RWPE2 (cell line): ENCODE measurements at regions not wholly inside any gene's neighbourhood (a gene's known extent, or its start where the extent isn't known, plus 50 kb on each side); places are given as distances from the start of the nearest gene placed in this dataset.

Source experiments
- ATAC-seq: fragments of 200-7000 bp; cut with Tn5 transposase; 3 replicates; pipeline ENCODE4 v1.9.1; 2021; ENCODE audit warnings: low read depth
- DNase-seq: peaks from one replicate; pipeline ENCODE4 v3.0.0-alpha.2; 2020; ENCODE audit warnings: low spot score
- H3K27ac ChIP-seq: fragments of 450-650 bp; 2 replicates; pipeline ENCODE4 v1.5.1; 2017; ENCODE audit warnings: mild to moderate bottlenecking; ENCODE audit not compliant: poor library complexity, severe bottlenecking
- H3K27me3 ChIP-seq: fragments of 250-450 bp; sonication (Bioruptor Pico); 2 replicates; pipeline ENCODE4 v1.5.1; 2021; ENCODE audit warnings: mild to moderate bottlenecking, moderate library complexity; ENCODE audit not compliant: insufficient read depth, poor library complexity, severe bottlenecking
- H3K36me3 ChIP-seq: fragments of 250-450 bp; sonication (Bioruptor Pico); 2 replicates; pipeline ENCODE4 v1.5.1; 2020; ENCODE audit warnings: low read depth, mild to moderate bottlenecking, moderate library complexity
- H3K4me1 ChIP-seq: fragments of 250-450 bp; sonication (Bioruptor Pico); 2 replicates; pipeline ENCODE4 v1.5.1; 2021; ENCODE audit warnings: mild to moderate bottlenecking, moderate library complexity; ENCODE audit not compliant: insufficient read depth, poor library complexity, severe bottlenecking
- H3K4me3 ChIP-seq: fragments of 250-450 bp; sonication (Bioruptor Pico); 2 replicates; pipeline ENCODE4 v1.5.1; 2021; ENCODE audit warnings: mild to moderate bottlenecking, moderate library complexity; ENCODE audit not compliant: severe bottlenecking
- H3K9me3 ChIP-seq: fragments of 250-450 bp; sonication (Bioruptor Pico); 2 replicates; pipeline ENCODE4 v1.5.1; 2021; ENCODE audit warnings: mild to moderate bottlenecking, moderate library complexity; ENCODE audit not compliant: severe bottlenecking
- TF ChIP-seq, protein P1 (sequence below): fragments of 450-650 bp; IDR thresholded peaks from one replicate; pipeline ENCODE4 v1.5.1; 2017; ENCODE audit warnings: mild to moderate bottlenecking, moderate library complexity; ENCODE audit not compliant: poor library complexity, severe bottlenecking

DNA sequence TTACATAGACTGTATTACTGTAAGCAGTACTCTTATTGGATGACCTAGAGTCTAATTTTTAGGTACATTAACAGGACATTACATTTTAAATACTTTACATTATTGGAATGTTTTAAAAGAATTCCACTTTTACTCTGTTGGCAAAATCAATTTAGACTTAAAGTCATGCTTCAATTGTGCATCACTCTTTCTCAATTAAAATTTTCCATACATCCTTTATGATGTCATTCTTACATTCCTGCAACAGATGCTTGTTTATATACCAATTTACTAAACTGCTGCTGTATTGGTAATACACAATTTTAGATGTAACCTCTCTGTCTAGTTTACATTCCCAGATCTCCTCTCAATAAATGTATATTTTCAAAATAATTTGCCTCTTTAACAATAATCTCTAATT is 440.1 kb downstream of the ZEB2 start:
- Histone ChIP-seq H3K4me3 (no peak overlapping the region), H3K27me3 (no peaks in the 10 kb centered on the region), H3K4me1 (peaks cover 18% of the 10 kb centered on the region), H3K36me3 (no peaks in the 10 kb centered on the region), H3K9me3 (no peaks in the 10 kb centered on the region), H3K27ac (no peak overlapping the region)
- DNase-seq (no peak), ATAC-seq (no peak)
- TF ChIP-seq, protein P1, sequence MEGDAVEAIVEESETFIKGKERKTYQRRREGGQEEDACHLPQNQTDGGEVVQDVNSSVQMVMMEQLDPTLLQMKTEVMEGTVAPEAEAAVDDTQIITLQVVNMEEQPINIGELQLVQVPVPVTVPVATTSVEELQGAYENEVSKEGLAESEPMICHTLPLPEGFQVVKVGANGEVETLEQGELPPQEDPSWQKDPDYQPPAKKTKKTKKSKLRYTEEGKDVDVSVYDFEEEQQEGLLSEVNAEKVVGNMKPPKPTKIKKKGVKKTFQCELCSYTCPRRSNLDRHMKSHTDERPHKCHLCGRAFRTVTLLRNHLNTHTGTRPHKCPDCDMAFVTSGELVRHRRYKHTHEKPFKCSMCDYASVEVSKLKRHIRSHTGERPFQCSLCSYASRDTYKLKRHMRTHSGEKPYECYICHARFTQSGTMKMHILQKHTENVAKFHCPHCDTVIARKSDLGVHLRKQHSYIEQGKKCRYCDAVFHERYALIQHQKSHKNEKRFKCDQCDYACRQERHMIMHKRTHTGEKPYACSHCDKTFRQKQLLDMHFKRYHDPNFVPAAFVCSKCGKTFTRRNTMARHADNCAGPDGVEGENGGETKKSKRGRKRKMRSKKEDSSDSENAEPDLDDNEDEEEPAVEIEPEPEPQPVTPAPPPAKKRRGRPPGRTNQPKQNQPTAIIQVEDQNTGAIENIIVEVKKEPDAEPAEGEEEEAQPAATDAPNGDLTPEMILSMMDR: no peak

DNA sequence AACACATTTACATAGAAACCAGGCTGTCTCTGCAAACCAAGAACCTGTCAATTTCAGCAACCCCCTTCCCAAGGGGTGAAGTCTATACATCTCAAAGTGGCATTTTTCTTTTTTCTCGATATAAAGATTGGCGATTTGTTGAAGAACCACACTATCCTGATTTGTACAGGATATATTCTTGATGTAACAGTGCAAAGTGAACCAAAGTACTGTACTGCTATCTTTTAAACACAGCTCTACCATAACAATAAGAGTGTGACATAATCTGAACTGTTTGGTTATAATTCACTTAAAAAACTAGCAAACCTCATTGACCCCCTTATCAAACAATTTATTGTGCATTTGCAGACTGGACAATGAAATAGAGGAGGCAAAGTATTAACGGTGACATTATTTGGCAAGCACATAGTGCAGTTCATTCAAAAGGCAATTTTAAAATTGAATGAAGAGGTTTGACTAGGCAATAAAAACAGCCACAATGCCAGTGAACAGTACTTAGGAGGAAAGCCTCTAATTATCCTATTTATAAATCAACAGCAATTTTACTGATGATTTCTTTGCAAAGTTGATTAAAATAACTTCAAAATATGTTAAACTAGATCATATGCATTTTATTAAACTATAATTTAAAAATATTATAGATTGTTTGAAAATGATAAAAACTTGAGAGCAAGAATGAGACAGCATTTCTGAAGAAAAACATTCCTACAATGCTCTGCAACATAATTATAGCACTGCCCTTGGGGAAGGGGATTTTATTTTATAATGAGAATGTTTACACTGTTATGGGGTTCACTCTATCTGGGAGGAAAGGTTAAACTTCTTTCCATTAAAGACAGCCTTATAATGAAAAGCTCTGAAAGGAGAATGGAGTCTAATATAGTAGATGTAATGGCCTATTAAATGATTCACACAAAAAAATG is 440.9 kb downstream of the ZEB2 start:
- Histone ChIP-seq H3K9me3 (no peaks in the 10 kb centered on the region), H3K4me1 (peaks cover 10% of the 10 kb centered on the region), H3K27ac (no peak overlapping the region), H3K4me3 (no peak overlapping the region), H3K36me3 (no peaks in the 10 kb centered on the region), H3K27me3 (no peaks in the 10 kb centered on the region)
- DNase-seq: no peak
- TF ChIP-seq, protein P1: no peak
- no peak for ATAC-seq

DNA sequence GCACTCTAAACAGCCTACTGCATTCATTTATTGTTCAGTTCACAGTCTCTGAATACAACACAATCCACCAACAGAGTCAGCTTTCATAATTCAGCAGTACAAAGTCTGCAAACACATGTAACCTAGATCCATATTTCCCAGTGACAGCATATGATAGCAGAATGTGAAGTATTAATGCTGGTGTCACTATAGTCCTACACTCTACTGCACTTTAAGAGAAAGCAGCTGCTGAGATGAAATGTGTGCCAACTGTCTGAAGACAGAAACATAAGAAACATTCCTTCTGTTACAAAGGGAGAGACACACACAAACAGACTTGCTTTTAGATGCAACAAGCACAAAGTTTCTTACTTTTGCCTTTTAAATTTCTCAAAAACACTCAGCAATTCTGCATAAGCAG is 441.8 kb downstream of the ZEB2 start:
- H3K4me3 ChIP-seq: no peak overlapping the region
- H3K36me3 ChIP-seq: no peaks in the 10 kb centered on the region
- DNase-seq (no peak), ATAC-seq (no peak)
- H3K9me3 ChIP-seq: no peaks in the 10 kb centered on the region
- peaks cover under 1% of the 10 kb centered on the region for H3K4me1 ChIP-seq
- H3K27ac ChIP-seq: no peak overlapping the region
- H3K27me3 ChIP-seq: no peaks in the 10 kb centered on the region
- TF ChIP-seq, protein P1: no peak

DNA sequence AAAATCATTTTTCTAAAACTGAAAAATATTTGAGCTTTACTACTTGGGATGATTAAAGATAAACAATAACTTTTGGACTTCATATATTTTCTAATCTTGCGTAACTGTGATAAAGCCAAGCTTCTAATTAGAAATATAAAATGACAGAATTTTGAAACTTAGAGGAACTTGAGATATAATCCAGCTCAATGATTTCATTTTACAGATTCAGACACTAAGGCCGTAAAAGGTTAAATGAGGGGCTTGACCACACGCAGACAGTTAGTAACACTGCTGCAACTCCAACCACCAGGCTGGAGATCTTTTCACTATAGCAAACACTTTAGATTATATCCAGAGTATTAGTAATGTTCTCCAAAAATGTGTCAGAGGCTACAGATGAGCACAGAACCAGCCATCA is 445.5 kb downstream of the ZEB2 start:
- no peaks in the 10 kb centered on the region for H3K4me1 ChIP-seq
- no peak overlapping the region for H3K27ac ChIP-seq
- DNase-seq: no peak
- H3K36me3 ChIP-seq: no peaks in the 10 kb centered on the region
- no peak overlapping the region for H3K4me3 ChIP-seq
- H3K27me3 ChIP-seq: no peaks in the 10 kb centered on the region
- no peaks in the 10 kb centered on the region for H3K9me3 ChIP-seq
- TF ChIP-seq, protein P1: no peak
- ATAC-seq: no peak

DNA sequence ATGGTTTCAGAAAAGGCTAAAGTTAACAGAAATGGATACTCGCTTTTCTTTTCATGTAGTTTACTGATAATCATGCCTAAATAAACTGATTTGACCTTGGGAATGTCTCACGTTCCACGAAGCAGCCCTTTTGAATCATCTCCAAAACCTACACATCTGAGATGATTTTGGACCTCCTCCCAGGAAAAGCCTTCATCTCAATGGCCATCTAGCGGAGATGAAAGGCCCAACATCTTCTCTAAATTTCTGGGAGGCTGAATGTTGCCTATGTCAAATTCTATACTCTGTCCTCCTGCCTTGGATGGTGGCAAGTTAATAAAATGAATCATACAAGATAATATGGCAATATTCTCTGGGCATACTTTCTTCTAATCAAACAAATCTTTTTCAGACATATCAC is 448.5 kb downstream of the ZEB2 start:
- Histone ChIP-seq H3K27ac (no peak overlapping the region), H3K27me3 (no peaks in the 10 kb centered on the region), H3K4me1 (no peaks in the 10 kb centered on the region), H3K9me3 (no peaks in the 10 kb centered on the region), H3K4me3 (no peak overlapping the region), H3K36me3 (no peaks in the 10 kb centered on the region)
- no peak for DNase-seq
- no peak for ATAC-seq
- TF ChIP-seq, protein P1: no peak
